OCI-LY3 (cell line): ENCODE measurements at regions not wholly inside any gene's neighbourhood (a gene's known extent, or its start where the extent isn't known, plus 50 kb on each side); places are given as distances from the start of the nearest gene placed in this dataset.

Source experiments
- EZH2phosphoT487 ChIP-seq: fragments of 200-600 bp; shearing (Covaris generic); IDR thresholded peaks from 2 replicates; pipeline ENCODE4 v1.6.1; 2018; ENCODE audit warnings: antibody characterized with exemption, mixed run types, low read depth
- TF ChIP-seq, protein P1 (sequence below): fragments of 200-600, 300-600 bp; sonication (generic); IDR thresholded peaks from 2 replicates; pipeline ENCODE4 v1.5.1; 2014; ENCODE audit warnings: antibody characterized with exemption, low read length, low read depth

DNA sequence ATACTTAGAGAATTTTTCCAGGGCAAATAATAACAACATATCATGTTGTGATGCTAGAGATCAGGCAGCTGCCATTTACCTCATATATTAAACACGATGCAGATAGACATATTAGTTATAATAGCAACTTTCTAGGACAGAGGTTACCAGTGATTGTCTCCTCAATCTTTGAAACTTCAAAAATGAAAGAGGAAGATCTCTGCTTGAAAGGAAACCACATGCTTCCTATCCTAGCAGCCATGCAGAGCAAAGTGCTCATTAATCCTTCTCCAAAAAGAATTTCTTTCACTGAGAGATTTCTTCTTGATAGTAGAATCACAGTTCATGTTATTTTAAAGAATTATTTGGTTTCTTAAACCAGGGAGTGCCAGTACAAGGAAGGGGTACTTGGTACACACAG, 317.2 kb downstream of the CPS1 start:
- TF ChIP-seq, protein P1, sequence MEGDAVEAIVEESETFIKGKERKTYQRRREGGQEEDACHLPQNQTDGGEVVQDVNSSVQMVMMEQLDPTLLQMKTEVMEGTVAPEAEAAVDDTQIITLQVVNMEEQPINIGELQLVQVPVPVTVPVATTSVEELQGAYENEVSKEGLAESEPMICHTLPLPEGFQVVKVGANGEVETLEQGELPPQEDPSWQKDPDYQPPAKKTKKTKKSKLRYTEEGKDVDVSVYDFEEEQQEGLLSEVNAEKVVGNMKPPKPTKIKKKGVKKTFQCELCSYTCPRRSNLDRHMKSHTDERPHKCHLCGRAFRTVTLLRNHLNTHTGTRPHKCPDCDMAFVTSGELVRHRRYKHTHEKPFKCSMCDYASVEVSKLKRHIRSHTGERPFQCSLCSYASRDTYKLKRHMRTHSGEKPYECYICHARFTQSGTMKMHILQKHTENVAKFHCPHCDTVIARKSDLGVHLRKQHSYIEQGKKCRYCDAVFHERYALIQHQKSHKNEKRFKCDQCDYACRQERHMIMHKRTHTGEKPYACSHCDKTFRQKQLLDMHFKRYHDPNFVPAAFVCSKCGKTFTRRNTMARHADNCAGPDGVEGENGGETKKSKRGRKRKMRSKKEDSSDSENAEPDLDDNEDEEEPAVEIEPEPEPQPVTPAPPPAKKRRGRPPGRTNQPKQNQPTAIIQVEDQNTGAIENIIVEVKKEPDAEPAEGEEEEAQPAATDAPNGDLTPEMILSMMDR, result no peak
- no peak for TF ChIP-seq EZH2phosphoT487
